GM19043 (cell line): ENCODE measurements at regions not wholly inside any gene's neighbourhood (a gene's known extent, or its start where the extent isn't known, plus 50 kb on each side); places are given as distances from the start of the nearest gene placed in this dataset.

Experiments
- ATAC-seq: cut with Tn5 transposase; IDR thresholded peaks from one replicate; pipeline ENCODE4 v1.9.1; 2021; ENCODE audit warnings: low read depth; ENCODE audit not compliant: unreplicated experiment

- no peak for ATAC-seq
These were observed 380.2 kb upstream of the ADGRL4 start for GRCh38 chr1:79386730-79387129.

- ATAC-seq: no peak
These were observed 373.5 kb upstream of the ADGRL4 start for GRCh38 chr1:79380078-79380477.

- no peak for ATAC-seq
These were observed 369.6 kb upstream of the ADGRL4 start for GRCh38 chr1:79376106-79376505.

- no peak for ATAC-seq
These were observed 368.8 kb upstream of the ADGRL4 start for GRCh38 chr1:79375352-79375751.

GRCh38 chr1:79374397-79374796, 367.9 kb upstream of the ADGRL4 start:
- no peak for ATAC-seq

GRCh38 chr1:79373481-79374125, 367.1 kb upstream of the ADGRL4 start:
- no peak for ATAC-seq

- no peak for ATAC-seq
These were observed 365.3 kb upstream of the ADGRL4 start for GRCh38 chr1:79371802-79372201.

GRCh38 chr1:79369091-79369490, 362.6 kb upstream of the ADGRL4 start:
- no peak for ATAC-seq

- ATAC-seq: no peak
These were observed 358.4 kb upstream of the ADGRL4 start for GRCh38 chr1:79364896-79365295.

- no peak for ATAC-seq
These were observed 356.9 kb upstream of the ADGRL4 start for GRCh38 chr1:79363430-79363829.

- ATAC-seq: no peak
These were observed 355.9 kb upstream of the ADGRL4 start for GRCh38 chr1:79362470-79362869.

- ATAC-seq: no peak
These were observed 348.6 kb upstream of the ADGRL4 start for GRCh38 chr1:79355090-79355489.

- ATAC-seq: no peak
These were observed 346.7 kb upstream of the ADGRL4 start for GRCh38 chr1:79353224-79353623.

GRCh38 chr1:79326875-79327274, 320.3 kb upstream of the ADGRL4 start:
- ATAC-seq: no peak

GRCh38 chr1:79325705-79326104, 319.2 kb upstream of the ADGRL4 start:
- no peak for ATAC-seq

GRCh38 chr1:79325126-79325525, 318.6 kb upstream of the ADGRL4 start:
- ATAC-seq: no peak

GRCh38 chr1:79323239-79324025, 316.9 kb upstream of the ADGRL4 start:
- no peak for ATAC-seq

- ATAC-seq: no peak
These were observed 316.0 kb upstream of the ADGRL4 start for GRCh38 chr1:79322511-79323027.

GRCh38 chr1:79312438-79312837, 305.9 kb upstream of the ADGRL4 start:
- no peak for ATAC-seq

- ATAC-seq: no peak
These were observed 304.1 kb upstream of the ADGRL4 start for GRCh38 chr1:79310609-79311008.

GRCh38 chr1:79304131-79304530, 297.6 kb upstream of the ADGRL4 start:
- ATAC-seq: no peak

GRCh38 chr1:79303040-79303439, 296.5 kb upstream of the ADGRL4 start:
- no peak for ATAC-seq
